ENCODE measurements at regions not wholly inside any gene's neighbourhood (a gene's known extent, or its start where the extent isn't known, plus 50 kb on each side); places are given as distances from the start of the nearest gene placed in this dataset.
"Not testable (repeated sequence)": the region's sequence is repeated elsewhere in the genome, so short reads cannot be mapped to it uniquely, and the experiment has no call there.

DNA sequence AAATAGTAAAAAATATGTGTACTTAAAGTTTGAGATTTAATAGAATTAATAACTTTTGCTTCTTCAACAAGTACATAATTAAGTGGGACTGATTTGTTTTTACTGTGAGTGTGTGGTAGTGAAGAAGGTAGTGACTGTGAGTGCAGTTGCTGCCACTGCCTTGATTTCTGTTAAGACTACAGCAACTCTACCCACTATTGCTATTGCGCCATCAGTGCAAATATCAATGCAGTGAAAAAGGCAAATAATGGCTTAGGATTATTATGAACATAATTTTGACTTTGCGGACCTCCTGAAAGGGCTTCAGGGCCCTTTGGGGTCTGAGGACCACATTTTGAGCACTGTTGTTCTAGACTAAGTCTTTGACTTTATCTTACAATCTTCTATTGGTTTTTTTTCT lies 112.0 kb upstream of the PITX1 start:
- in situ Hi-C loops (cut with HindIII; ENCODE audit: low sequenced_read_pairs), result no loop called here

DNA sequence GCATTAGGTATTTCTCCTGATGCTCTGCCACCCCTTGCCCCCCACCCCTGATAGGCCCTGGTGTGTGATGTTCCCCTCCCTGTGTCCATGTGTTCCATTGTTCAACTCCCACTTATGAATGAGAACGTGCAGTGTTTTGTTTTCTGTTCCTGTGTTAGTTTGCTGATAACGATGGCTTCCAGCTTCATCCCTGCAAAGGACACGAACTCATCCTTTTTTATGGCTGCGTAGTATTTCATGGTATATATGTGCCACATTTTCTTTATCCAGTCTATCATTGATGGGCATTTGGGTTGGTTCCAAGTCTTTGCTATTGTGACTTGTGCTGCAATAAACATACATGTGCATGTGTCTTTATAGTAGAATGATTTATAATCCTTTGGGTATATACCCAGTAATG lies 109.7 kb upstream of the PITX1 start:
- in situ Hi-C loops (cut with HindIII; ENCODE audit: low sequenced_read_pairs), result not testable (repeated sequence)

DNA sequence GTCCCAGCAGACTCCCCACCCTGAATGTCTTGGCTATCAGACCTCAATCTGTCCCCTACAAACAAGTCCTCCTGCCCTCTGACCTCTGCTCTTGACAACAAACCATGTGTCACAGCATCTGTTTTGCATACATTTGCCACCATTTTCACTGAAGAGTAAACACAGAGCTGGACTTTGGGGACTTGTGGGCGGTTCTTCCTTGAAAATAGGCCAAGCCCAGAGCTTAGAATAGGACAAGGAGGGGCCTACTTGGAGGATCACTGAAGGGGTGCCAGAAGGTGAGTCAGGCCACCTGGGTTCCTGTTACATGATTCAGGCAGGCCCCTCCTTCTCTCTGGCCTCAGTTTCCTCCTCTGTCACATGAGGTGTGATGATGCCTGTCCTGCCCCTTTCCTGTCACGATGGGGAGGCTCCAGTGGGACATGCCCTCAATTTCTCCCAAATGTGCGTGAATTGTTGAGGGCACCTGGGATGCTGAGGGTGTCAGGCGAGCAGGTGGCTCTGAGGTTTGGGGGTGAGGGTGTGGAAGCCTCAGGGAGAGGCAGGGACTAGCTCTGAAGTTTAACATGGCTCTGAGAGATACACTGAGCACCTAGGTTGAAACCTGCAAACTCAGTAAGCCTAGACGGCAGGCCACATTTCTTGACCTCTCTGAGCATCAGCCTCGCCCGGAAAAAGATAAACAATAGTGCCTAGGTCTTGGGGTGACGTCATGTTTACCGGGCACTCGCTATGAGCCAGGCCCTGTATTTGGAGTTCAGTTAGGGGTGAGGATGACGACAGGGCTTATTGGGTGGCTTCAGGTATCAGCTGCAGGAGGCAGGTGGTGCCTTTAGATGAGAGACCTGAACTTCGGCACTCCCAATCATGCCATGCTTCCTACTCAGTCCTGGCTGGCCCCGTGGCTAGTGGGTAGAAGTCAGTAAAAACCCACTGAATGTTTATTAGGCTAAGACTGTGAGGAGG lies 107.6 kb upstream of the PITX1 start:
- in situ Hi-C loops (cut with HindIII; ENCODE audit: low sequenced_read_pairs), result no loop called here

DNA sequence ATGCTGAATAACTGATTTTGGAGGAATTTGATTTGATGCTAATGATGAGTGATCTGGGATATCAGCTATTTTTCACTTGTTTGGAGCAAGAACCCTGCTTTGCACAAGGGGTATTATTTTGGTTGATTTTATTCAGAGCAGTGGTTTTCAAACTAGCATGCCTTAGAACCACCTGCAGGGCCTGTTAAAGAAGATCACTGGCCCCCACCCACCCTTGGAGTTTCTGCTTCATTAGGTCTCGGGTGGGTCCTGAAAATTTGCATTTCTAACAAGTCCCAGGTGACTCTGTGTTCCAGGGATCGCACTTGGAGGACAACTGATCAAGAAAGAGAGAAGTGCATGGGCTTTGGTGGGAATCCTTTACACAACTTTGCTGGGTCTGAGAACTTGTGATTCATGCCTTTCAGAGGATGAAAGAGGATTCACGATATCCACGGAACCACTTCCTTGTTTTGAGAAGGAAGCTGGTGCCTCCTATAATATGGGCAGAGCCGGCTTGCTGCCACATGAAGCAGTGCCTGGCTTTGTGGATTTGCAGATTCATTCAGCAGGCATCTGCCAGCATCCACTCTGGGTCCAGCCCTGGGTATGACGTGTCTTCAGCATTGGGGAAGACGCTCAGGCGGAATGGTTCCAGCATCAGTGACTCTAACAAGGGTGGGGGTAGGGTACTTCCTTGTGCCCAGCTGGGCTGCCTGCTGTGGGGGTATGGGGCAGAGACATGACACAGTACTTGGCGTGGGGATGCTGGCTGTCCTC lies 106.6 kb upstream of the PITX1 start:
- in situ Hi-C loops (cut with HindIII; ENCODE audit: low sequenced_read_pairs), result no loop called here

DNA sequence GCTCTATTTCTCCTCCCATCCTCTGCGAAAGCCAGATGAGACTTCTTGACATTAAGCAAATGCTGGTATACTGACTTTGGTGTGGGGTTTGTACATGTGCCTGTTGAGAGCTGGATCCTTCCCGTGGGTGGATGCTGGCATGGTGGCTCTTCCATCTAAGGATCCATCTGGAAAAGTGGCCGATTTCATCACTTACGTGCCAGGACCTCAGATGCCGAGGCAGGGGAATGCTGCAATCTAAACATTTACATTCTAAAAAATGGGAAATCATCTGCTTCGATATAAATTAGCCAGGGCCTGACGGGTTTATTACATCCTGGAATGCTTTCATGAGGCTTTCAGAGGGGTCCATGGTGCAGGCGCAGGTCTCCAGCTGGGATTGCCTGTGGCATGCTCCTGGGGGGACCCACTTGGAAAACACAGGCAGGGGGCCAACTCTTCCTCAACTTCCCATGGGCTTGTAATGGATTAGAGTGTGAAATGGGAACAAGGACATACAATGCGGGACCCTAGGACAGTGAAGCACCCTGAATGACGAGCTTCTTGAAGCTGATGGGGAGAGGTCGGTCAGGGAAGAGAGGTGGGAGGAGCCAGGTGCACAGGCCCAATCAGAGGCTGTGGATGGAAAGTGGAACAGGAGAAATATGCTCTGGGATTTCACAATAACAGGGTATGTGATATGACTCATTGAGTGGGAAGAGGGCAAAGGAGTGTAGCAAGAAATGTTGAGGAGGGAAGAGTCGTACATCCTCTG lies 105.5 kb upstream of the PITX1 start:
- in situ Hi-C loops (cut with HindIII; ENCODE audit: low sequenced_read_pairs), result no loop called here

DNA sequence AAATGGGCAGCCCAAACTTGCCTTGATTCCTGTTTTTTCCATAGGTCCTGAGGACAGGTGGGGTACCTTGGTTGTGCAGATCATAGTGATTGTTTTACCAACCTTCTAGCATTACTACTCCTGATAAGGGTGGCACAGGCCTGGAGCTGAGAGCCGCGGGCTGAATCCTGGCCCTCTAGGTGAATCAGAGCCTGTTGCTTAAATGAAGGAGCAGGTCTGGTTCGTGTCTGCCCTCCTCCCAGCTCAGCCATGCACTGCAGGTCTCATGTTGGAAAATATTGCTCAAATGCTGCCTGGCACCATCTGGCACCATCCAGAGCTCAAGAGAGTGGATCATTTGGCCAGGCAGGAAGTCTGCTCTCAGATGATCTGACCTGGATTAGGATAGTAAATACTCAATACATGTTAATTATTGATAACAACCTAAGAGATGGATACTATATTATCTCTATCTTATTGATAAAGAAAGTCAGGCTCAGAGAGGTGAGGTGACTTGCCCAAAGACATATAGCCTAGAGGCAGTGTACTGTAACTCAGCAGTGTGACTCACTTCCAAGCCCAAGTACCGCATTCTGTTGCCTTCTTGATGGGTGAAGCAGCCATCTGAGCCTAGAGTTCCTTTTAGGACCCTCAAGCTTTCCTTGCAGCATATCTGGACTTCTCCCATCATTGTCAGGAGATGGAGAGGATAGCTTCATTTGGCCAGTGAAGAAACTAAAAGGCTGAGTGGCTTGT lies 104.3 kb upstream of the PITX1 start:
- in situ Hi-C loops (cut with HindIII; ENCODE audit: low sequenced_read_pairs), result no loop called here

DNA sequence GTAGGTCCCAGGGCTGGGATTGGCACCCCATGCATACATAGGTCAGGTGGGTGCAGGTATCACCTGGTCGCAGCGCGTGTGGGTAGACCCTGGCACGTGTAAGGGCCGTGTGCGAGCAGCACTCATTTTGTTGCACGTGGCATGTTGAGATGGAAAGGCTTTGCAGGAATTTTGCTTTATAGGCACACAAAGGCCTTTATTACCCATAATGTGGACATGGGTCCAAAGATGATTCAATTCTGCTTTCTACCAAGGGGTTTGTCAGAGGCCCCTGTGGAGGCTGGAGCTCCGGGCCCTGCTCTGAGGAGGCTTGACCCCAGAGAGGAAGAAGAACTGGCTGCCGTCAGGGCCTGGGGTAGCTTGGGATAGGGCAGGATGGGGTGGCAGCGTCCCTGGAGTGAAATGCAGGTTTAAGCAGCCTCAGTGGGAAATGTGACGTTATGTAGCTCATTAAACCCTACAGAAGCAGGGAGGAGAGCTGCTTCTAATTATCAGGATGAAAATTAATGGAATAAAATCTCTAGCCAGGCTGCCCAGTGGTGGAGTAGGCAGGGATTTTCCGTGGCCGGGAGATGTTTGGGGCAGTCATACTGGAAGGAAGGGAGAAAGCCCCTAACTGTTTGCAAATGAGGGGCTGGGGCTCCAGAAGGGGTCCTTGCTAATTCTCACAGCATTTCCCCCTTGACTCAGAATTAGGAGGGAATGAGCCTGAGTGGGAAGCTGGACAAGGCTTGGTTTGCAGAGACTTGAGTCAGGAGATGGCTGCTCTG lies 103.3 kb upstream of the PITX1 start:
- in situ Hi-C loops (cut with HindIII; ENCODE audit: low sequenced_read_pairs), result no loop called here

DNA sequence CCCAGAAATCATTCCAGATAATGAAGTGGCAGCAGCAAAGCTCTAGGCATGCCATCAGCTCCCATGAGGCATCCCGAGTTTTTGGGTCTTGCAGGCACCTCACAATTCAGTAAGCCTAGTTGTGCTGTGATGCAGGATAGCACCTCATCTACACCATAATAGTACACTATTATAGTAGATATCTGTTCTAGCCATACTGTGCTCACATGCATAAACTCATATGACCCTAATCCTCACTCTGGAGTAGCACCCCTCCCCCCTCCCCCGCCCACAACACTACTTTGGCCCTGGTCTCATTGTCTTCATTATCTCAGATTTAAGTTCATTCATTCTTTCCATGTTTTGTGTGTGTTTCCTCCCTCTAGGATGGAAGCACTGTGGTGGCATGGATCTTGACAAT lies 102.5 kb upstream of the PITX1 start:
- in situ Hi-C loops (cut with HindIII; ENCODE audit: low sequenced_read_pairs), result no loop called here

DNA sequence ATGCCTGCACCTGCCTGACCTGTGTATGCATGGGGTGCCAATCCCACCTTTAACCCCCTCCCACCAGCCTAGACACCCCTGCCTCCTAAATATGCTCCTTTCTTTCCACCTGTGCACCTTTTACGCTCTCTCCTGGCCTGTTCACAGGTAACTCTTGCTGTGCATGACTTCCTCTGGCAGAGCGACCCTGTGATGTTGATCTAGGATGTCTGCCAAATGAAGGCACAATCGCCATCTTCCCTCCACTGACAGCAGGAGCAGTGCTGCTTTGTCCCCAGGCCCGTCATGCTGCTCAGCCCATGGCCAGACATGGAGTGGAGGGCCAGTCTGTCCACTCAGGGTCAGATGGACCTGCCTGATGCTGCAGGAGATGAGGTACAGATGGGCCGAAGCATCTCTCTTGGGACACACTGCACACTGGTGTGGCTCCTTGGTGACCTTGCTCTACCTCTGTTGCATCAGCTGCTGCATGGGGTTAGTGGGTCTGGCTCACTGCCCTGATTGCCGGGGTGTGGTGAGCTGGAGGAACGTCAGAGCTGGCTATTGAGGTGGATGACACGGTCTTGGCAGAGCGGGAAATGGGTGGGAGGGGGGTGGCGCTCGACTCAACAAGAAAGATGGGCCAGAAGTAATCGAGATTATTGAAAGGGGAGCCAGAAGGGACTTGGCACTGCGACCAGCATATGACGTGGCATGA lies 101.7 kb upstream of the PITX1 start:
- in situ Hi-C loops (cut with HindIII; ENCODE audit: low sequenced_read_pairs), result no loop called here

DNA sequence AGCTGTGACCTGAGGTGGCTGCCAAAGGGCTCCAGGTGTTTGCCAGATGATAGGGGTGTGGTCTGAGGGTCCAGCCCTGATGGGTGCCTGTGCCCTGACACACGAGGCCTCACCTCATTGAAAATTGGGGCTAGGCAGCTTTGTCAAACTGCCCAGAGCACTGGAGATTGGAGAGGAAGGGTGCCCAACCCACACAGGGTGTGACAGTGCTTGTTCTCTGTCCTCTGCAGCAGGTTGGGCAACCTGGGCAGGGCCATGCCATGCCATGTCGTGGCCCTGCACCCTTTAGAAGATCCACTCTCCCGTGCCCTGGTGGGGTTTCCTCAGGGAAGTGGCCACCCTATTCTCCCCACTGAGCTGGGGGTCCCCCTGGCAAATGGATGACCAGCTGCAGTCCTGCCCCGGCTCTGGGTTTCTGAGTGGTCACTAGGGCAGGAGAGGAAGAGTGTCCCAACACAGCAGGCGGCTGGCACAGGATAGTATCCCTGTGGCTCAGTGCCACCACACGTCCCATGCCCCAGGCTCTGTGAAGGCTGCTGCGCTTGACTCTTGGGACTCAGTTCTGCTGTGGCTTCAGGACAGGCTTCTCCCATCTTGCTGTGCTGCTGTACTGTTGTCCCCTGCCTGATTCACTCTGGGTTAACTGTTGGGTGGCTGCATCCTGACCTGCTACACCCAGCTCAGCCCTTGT lies 100.8 kb upstream of the PITX1 start:
- in situ Hi-C loops (cut with HindIII; ENCODE audit: low sequenced_read_pairs), result no loop called here

DNA sequence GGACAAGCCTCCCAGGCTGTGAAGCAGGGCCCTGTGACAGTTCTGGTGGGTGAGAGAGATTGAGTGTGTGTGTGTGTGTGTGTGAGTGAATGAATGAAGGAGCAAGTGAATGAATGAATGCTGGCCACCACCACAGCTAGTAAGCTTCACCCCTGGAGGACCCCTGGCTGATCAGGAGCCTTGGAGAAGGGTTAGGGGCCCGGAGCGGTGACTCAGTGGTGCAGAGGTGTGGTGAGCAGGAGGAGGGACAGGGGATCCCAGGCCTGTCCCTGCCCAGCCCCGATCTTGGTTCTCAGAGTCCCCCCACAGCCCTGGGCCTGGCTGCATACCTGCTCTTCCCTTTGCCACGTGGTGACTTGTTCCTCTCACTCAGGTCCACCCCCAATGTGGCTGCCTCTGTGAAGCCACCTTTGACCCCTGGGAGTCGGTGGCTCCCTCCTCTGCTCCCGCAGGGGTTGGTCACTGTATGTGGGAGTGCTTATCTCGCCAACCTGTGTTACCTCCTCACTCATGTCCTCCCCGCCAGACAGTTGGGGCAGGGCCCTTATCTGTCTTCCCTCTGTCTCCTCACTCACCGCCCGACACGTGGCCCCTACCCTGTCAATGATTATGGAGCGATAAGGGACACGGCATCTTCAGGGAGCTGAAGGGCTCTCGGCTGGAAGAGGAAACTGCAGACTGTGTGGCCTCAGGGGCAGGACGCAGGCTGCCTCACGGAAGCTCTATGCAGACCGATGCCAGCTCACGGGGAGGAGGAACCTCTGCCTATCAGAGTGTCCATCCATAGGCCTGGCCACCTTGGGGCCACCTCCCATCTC lies 99.9 kb upstream of the PITX1 start:
- in situ Hi-C loops (cut with HindIII; ENCODE audit: low sequenced_read_pairs), result no loop called here

DNA sequence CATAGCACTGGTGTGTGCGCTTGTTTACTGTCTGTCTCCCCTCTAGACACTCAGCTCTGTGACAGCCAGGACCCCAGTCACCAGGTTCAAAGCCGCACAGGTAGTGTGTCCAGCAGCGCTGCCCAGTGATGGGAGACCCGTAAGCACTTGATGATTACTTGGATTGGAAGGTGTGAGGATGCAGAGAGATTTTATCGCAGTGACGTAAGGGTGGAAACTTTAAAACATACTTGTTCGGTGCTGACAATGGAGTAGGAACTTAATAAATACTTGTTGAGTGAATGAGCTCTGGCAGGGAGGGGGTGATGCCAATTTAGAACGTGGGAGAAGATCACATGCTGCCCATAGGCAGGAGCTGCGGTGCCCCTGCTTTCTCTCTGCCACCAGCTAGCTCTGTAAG lies 99.2 kb upstream of the PITX1 start:
- in situ Hi-C loops (cut with HindIII; ENCODE audit: low sequenced_read_pairs), result no loop called here

DNA sequence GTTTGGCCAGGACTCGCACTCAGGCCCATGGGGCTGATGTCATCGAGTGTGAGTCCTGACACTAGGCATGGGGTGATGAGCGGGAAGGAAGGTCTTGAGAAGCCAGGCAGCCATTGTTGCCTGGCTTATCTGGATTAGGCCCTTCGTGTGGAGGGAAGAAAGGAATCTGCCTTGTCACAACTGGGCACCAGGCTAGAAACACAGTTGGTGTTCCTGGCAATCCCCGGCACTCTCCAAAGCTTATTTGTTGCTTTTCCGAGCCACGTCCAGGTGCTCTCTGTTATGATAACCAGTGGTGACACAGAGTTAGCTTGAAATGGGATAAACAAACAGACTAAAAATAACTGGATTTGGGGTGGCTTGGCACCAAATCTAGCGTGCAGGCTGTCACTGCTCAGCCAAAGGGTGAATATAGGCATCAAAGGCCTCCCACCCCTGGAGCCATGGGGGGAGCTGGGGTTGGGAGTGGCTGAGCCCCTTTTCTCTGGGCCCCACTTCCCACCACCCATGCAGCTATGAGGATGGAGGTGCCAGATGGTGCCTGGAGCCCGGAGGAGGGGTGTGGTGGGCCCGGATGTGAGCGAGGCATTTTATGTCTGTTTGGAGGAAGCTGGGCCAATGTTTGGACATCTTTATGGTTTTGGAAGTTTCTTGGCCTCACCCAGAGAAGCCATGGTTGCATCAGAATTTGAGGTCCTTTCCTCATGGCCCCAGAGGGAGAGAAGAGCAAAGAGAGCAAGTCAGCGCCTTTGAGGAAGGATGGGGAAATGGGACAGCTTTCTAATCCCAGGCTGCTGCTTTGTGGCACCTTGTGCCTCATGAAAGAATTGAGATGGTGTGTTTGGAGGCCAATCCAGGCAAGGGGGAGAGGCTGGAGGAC lies 98.0 kb upstream of the PITX1 start:
- in situ Hi-C loops (cut with HindIII; ENCODE audit: low sequenced_read_pairs), result no loop called here

DNA sequence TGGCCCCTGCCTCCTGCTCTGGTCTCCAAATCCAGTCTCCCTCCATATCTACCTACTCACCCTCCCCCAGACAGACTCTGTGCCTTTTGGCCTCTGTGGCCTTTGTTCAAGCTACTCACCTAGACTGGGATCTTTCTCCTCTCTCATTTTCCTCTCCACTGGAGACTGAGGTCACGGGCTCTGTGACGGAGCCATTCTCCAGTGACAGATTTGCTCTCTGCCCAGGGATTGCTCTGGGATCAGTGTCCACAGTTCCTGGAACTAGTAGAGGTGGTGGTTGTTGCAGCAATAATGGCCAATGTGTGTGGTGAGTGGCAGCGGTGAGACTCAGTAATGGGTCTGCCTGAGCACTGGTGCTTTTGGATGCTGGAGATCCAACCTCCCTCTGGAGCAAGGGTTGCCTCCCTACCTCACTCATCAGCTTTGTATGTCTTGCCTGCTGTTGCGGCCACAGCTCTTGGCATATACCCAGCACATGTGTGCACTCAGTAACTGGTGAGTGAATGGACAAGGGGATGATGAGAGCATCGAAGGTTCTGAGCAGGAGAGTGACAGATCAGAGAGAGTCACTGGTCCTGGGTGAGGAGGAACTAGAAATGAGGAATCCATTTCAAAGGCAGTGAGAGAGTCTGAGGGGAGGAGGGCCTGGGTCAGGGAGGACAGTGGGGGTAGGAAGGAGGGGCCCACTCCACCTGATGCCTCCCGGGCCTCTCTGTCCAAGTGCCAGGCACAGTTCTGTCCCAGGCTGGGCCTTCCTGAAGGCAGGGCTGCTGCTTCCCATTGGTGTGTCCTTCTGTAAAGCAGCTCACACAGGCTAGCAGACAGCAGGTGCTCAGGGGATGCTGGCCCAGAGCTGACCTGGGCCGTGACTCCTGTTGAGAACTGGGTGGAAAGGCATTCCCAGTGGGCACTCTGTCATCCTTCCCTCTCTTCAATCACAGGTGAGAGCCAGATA lies 96.5 kb upstream of the PITX1 start:
- in situ Hi-C loops (cut with HindIII; ENCODE audit: low sequenced_read_pairs), result no loop called here

DNA sequence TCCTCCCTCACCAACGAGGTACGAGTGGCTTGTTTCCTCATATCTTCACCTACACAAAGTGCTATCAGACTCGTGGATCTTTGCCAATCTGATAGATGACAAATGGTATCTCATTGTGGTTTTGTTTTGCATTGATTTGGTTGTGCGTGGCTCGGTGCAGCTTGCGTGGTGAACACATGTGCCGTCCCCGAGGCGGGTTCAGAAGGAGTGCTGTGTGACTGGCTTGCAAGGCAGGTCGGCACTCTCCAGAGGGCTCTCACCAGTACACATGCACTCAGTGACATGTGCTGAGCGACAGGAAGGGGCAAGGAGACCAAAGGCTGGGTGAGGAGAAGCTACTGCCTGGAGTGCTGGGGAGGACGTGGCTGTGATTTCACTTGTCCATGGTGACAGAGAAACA lies 95.3 kb upstream of the PITX1 start:
- in situ Hi-C loops (cut with HindIII; ENCODE audit: low sequenced_read_pairs), result no loop called here

DNA sequence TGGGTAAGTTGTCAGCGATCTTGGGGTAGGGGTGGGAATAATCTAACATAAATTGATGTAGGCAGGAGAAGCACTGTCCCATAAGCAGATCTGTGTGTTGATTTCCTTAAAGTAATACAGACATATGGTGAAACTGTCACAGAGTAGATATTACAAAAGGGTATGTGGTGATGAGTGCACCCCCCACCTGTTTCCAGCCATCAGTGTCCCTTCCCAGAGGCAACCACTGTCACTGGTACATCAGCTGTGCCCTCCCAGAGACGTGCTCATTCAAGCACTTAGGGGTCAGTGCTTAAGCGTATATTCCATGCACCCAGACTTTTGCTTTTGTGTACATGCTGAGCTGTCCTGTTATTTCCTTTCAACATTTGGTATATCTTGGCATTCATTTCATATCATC lies 94.3 kb upstream of the PITX1 start:
- in situ Hi-C loops (cut with HindIII; ENCODE audit: low sequenced_read_pairs), result no loop called here

Measured in DLD1 (cell line).